Thoracic aorta (tissue), 2 donors: ENCODE measurements at regions not wholly inside any gene's neighbourhood (a gene's known extent, or its start where the extent isn't known, plus 50 kb on each side); places are given as distances from the start of the nearest gene placed in this dataset.
"Not testable (repeated sequence)": the region's sequence is repeated elsewhere in the genome, so short reads cannot be mapped to it uniquely, and the experiment has no call there.

Experiments used
- ATAC-seq: fragments of 150-250 bp; one replicate; pipeline ENCODE4 v1.8.0; 2017; ENCODE audit warnings: low read depth; ENCODE audit not compliant: insufficient number of reproducible peaks, low FRiP score
- DNase-seq: peaks from one replicate; pipeline ENCODE4 v3.0.0-alpha.2; 2020; ENCODE audit warnings: low spot score
- H3K27ac ChIP-seq, 2 donors: fragments of 200-600 bp; sonication (generic); 1 replicate in 1 of 2; 2 replicates in 1 of 2; pipeline ENCODE4 v1.5.1; 2016; ENCODE audit warnings: mild to moderate bottlenecking in 2 of 2, moderate library complexity in 2 of 2
- H3K27me3 ChIP-seq: fragments of 200-600 bp; sonication (generic); replicated peaks from 2 replicates; pipeline ENCODE4 v1.6.0; 2016; ENCODE audit warnings: mild to moderate bottlenecking; ENCODE audit not compliant: insufficient read depth
- H3K36me3 ChIP-seq: fragments of 200-600 bp; sonication (generic); one replicate; pipeline ENCODE4 v1.5.1; 2016
- H3K4me1 ChIP-seq, 2 donors: fragments of 200-600 bp; sonication (generic); 1 replicate in 1 of 2; 2 replicates in 1 of 2; pipeline versions ENCODE4 v1.5.1 to v1.6.0; 2016; ENCODE audit warnings: low read depth in 2 of 2, mild to moderate bottlenecking in 1 of 2; ENCODE audit not compliant: control insufficient read depth in 1 of 2
- H3K4me3 ChIP-seq: fragments of 200-600 bp; sonication (generic); 2 replicates; pipeline ENCODE4 v1.5.1; 2016; ENCODE audit warnings: mild to moderate bottlenecking
- H3K9me3 ChIP-seq: fragments of 200-600 bp; sonication (generic); 2 replicates; pipeline ENCODE4 v1.5.1; 2016
- TF ChIP-seq, protein P1 (sequence below): fragments of 200-600 bp; sonication (generic); IDR thresholded peaks from one replicate; pipeline ENCODE4 v1.5.1; 2019; ENCODE audit warnings: antibody characterized with exemption

DNA sequence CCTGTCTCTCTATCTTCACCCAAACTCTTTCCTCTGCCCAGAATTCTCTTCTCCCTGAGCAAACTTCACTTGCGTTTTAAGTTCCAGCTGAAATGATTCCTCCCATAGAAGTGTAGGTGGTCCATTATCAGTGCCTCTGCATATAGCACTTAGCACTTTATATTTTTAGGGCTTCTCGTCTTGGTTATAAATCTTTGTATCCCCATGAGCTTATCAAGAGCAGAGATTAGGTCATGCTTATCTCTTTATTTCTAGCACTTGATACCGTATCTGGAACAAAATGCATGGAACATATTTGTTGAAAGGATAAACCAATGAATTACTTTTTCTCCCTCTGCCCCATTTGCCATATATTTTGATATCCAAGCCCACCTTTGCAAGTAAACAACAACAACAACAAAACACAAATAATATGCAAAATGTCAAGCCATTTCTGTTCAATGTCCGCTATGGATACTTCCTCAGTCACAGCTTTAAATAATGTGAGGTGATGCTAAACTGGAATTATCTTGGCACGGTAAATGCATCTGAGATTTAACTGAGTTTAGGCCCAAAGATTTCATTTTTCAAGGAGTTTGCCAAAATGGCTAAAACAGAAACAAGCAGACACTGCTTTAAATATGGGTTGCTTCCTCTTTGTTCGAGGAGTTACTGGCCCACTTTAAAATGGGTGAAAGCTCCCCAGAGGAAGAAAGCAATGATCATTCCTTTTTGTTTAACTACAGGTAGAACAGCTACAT, 106.2 kb upstream of the STMND1 start:
- no peak for ATAC-seq
- no peaks in the 10 kb centered on the region for H3K36me3 ChIP-seq
- TF ChIP-seq, protein P1, sequence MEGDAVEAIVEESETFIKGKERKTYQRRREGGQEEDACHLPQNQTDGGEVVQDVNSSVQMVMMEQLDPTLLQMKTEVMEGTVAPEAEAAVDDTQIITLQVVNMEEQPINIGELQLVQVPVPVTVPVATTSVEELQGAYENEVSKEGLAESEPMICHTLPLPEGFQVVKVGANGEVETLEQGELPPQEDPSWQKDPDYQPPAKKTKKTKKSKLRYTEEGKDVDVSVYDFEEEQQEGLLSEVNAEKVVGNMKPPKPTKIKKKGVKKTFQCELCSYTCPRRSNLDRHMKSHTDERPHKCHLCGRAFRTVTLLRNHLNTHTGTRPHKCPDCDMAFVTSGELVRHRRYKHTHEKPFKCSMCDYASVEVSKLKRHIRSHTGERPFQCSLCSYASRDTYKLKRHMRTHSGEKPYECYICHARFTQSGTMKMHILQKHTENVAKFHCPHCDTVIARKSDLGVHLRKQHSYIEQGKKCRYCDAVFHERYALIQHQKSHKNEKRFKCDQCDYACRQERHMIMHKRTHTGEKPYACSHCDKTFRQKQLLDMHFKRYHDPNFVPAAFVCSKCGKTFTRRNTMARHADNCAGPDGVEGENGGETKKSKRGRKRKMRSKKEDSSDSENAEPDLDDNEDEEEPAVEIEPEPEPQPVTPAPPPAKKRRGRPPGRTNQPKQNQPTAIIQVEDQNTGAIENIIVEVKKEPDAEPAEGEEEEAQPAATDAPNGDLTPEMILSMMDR: no peak

GRCh38 chr6:16993396-16993795, 108.5 kb upstream of the STMND1 start:
- H3K36me3 ChIP-seq: no peaks in the 10 kb centered on the region
- H3K27me3 ChIP-seq: no peaks in the 10 kb centered on the region
- no peak overlapping the region for H3K27ac ChIP-seq
- ATAC-seq (no peak), DNase-seq (no peak)
- H3K4me3 ChIP-seq: no peak overlapping the region
- TF ChIP-seq, protein P1: no peak
- H3K4me1 ChIP-seq: no peaks in the 10 kb centered on the region
- no peaks in the 10 kb centered on the region for H3K9me3 ChIP-seq

More for the DNA sequence above, 106.2 kb upstream of the STMND1 start:
- H3K9me3 ChIP-seq: no peaks in the 10 kb centered on the region
- no peak overlapping the region for H3K27ac ChIP-seq
- H3K4me3 ChIP-seq: no peak overlapping the region
- no peaks in the 10 kb centered on the region for H3K27me3 ChIP-seq
- DNase-seq: no peak
- H3K4me1 ChIP-seq: no peaks in the 10 kb centered on the region

DNA sequence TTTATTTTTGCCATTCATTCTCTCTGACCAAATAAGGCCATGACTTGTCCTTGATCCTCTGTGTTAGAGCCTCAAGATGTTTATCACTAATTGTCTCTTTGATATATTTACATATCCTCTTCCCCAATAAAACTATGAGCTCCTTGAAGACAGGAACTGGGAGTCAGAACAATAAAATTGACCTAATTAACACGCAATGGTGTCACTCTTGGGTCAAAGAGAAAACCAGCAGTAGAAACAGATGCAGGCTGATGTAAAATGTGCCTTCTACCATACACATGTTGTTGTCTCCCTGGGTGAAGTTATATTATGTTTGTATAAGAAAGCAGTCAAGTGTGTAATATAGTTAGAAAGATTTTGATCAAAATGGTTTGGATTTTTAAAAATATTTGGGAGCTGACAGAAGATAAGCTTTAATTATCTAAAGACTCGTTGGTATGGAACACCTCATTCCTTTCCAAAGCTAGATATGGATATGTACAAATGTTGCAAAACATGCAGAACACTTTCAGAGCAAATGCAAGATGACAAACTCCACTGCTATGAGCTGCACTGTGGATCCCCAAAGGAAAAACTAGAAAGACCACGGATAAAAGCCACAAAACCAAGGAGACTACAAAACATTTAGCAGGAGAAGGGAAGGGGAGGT, 109.7 kb upstream of the STMND1 start:
- ATAC-seq (no peak), DNase-seq (no peak)
- H3K4me1 ChIP-seq: no peaks in the 10 kb centered on the region
- H3K27me3 ChIP-seq: no peaks in the 10 kb centered on the region
- H3K27ac ChIP-seq: no peak overlapping the region
- no peaks in the 10 kb centered on the region for H3K9me3 ChIP-seq
- TF ChIP-seq, protein P1: no peak
- no peak overlapping the region for H3K4me3 ChIP-seq
- no peaks in the 10 kb centered on the region for H3K36me3 ChIP-seq

- H3K27me3 ChIP-seq, ATAC-seq, H3K4me3 ChIP-seq, H3K4me1 ChIP-seq, H3K36me3 ChIP-seq, H3K9me3 ChIP-seq, H3K27ac ChIP-seq, DNase-seq: not testable (repeated sequence)
Measured at GRCh38 chr6:16989976-16990375, 111.9 kb upstream of the STMND1 start.

DNA sequence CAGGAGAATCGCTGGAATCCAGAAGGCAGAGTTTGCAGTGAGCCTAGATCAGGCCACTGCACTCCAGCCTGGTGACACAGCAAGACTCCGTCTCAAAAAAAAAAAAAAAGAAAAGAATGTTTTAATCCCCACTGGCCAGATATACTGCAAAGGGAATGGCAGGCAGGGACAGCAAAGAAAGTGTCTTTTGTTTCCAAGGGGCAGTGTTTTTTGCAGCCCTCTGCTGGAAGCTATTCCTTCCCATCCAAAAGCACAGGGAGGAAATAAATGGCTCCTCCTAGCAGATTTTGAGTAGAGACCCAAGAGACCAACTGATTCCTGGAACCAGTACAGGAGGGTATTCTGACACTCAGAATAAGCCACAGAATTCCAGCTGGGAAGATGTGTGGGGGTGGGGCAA, 112.5 kb upstream of the STMND1 start:
- Histone ChIP-seq H3K4me1 (peaks cover 0 to 5% of the 10 kb centered on the region in 2 donors), H3K27ac (no peak overlapping the region), H3K9me3 (no peaks in the 10 kb centered on the region), H3K36me3 (no peaks in the 10 kb centered on the region), H3K4me3 (no peak overlapping the region), H3K27me3 (no peaks in the 10 kb centered on the region)
- TF ChIP-seq, protein P1: no peak
- ATAC-seq (no peak), DNase-seq (no peak)
